ENCODE measurements at regions not wholly inside any gene's neighbourhood (a gene's known extent, or its start where the extent isn't known, plus 50 kb on each side); places are given as distances from the start of the nearest gene placed in this dataset.

GRCh38 chr2:203650860-203651613 lies 55.4 kb upstream of the CD28 start:
- TF ChIP-seq CTCF (IDR thresholded peaks at IDR 0.05; ENCODE audit: insufficient read depth, low read length, poor library complexity, severe bottlenecking) (no peak), EZH2phosphoT487 (conservative IDR thresholded peaks at IDR 0.05; ENCODE audit: low read length) (no peak)
- H3K4me2 ChIP-seq (ENCODE audit: low read depth, low read length, poor library complexity, severe bottlenecking) = no peak overlapping the region
- H3K27me3 ChIP-seq (ENCODE audit: low read length) = no peaks in the 10 kb centered on the region
- peak overlapping the region; percentile 17; the same call in 1 of the 2 replicates for H3K27ac ChIP-seq (ENCODE audit: low read depth, low read length)
- no peaks in the 10 kb centered on the region for H4K20me1 ChIP-seq (ENCODE audit: low read depth, low read length)
- H3K79me2 ChIP-seq (ENCODE audit: insufficient read depth, low read length) = no peaks in the 10 kb centered on the region
- H3K9me3 ChIP-seq (ENCODE audit: insufficient read depth, low read length) = no peaks in the 10 kb centered on the region
- H3K36me3 ChIP-seq (ENCODE audit: low read length) = no peaks in the 10 kb centered on the region
- H3K9ac ChIP-seq (ENCODE audit: low read length) = no peak overlapping the region
- H3F3A ChIP-seq (ENCODE audit: insufficient read depth) = 0 out of 2 replicates have a peak, but pooled peaks cover 4% of the 10 kb centered on the region
- H3K9me2 ChIP-seq (replicated peaks; ENCODE audit: insufficient read depth, low read length) = no peaks in the 10 kb centered on the region
- no peak overlapping the region for H2AFZ ChIP-seq (ENCODE audit: low read depth, low read length, severe bottlenecking)
- no peak overlapping the region for H3K4me3 ChIP-seq (ENCODE audit: insufficient read depth, low read length, poor library complexity, severe bottlenecking)

GRCh38 chr2:203651621-203652020 lies 54.8 kb upstream of the CD28 start:
- Histone ChIP-seq H3K9me3 (ENCODE audit: insufficient read depth, low read length) (no peaks in the 10 kb centered on the region), H4K20me1 (ENCODE audit: low read depth, low read length) (no peaks in the 10 kb centered on the region), H3K9me2 (replicated peaks; ENCODE audit: insufficient read depth, low read length) (no peaks in the 10 kb centered on the region), H3K36me3 (ENCODE audit: low read length) (no peaks in the 10 kb centered on the region), H3K79me2 (ENCODE audit: insufficient read depth, low read length) (no peaks in the 10 kb centered on the region), H3K27me3 (ENCODE audit: low read length) (no peaks in the 10 kb centered on the region), H3K4me2 (ENCODE audit: low read depth, low read length, poor library complexity, severe bottlenecking) (no peak overlapping the region), H2AFZ (ENCODE audit: low read depth, low read length, severe bottlenecking) (no peak overlapping the region), H3K4me3 (ENCODE audit: insufficient read depth, low read length, poor library complexity, severe bottlenecking) (no peak overlapping the region), H3K9ac (ENCODE audit: low read length) (no peak overlapping the region), H3K27ac (ENCODE audit: low read depth, low read length) (no peak overlapping the region), H3F3A (ENCODE audit: insufficient read depth) (0 out of 2 replicates have a peak, but pooled peaks cover 4% of the 10 kb centered on the region)
- no peak for TF ChIP-seq EZH2phosphoT487 (conservative IDR thresholded peaks at IDR 0.05; ENCODE audit: low read length)
- no peak for TF ChIP-seq CTCF (IDR thresholded peaks at IDR 0.05; ENCODE audit: insufficient read depth, low read length, poor library complexity, severe bottlenecking)

- Histone ChIP-seq H3K27ac (ENCODE audit: low read depth, low read length) (no peak overlapping the region), H3K4me3 (ENCODE audit: insufficient read depth, low read length, poor library complexity, severe bottlenecking) (no peak overlapping the region), H3K79me2 (ENCODE audit: insufficient read depth, low read length) (no peaks in the 10 kb centered on the region), H3K9me2 (replicated peaks; ENCODE audit: insufficient read depth, low read length) (no peaks in the 10 kb centered on the region), H3K9ac (ENCODE audit: low read length) (no peak overlapping the region), H2AFZ (ENCODE audit: low read depth, low read length, severe bottlenecking) (no peak overlapping the region), H4K20me1 (ENCODE audit: low read depth, low read length) (no peaks in the 10 kb centered on the region), H3K4me2 (ENCODE audit: low read depth, low read length, poor library complexity, severe bottlenecking) (no peak overlapping the region), H3K27me3 (ENCODE audit: low read length) (no peaks in the 10 kb centered on the region), H3K9me3 (ENCODE audit: insufficient read depth, low read length) (no peaks in the 10 kb centered on the region), H3F3A (ENCODE audit: insufficient read depth) (peaks cover 7% of the 10 kb centered on the region; the same call in 1 of the 2 replicates), H3K36me3 (ENCODE audit: low read length) (no peaks in the 10 kb centered on the region)
- TF ChIP-seq EZH2phosphoT487 (conservative IDR thresholded peaks at IDR 0.05; ENCODE audit: low read length) (no peak), CTCF (IDR thresholded peaks at IDR 0.05; ENCODE audit: insufficient read depth, low read length, poor library complexity, severe bottlenecking) (no peak)
Measured at GRCh38 chr2:203654826-203655225, 51.6 kb upstream of the CD28 start.

Measured in SU-DHL-6 (cell line).